SW480 (cell line): ENCODE measurements at regions not wholly inside any gene's neighbourhood (a gene's known extent, or its start where the extent isn't known, plus 50 kb on each side); places are given as distances from the start of the nearest gene placed in this dataset.
A peak's percentile ranks its signal among the peaks of the same experiment; 100 is the strongest.
"Not testable (repeated sequence)": the region's sequence is repeated elsewhere in the genome, so short reads cannot be mapped to it uniquely, and the experiment has no call there.

Experiments
- DNase-seq: peaks from one replicate; pipeline ENCODE4 v3.0.0-alpha.2; 2016; ENCODE audit warnings: low spot score

DNA sequence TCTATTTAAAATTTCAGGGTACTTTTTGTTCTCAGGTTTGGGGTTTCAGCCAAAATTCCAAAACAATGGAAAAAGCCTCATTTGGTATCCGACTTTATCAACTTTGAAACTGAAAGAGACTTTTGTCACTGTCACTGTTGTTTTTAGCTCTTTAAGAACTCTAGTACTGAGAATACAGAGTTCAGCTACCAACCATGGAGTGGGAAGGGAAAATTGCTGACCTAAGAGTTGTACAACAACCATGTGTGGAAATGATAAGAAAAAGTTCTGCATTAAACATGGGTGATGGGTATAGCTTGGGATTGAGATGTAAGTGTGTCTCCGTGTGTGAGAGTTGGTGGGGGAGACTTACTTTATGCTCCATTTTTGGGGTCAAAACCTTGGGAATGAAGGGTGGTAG, 206.6 kb upstream of the LRATD1 start:
- DNase-seq: no peak

GRCh38 chr2:14428056-14428455, 204.5 kb upstream of the LRATD1 start:
- no peak for DNase-seq

- no peak for DNase-seq
Observed at GRCh38 chr2:14433946-14434495, 198.5 kb upstream of the LRATD1 start.

GRCh38 chr2:14445670-14446069, 186.8 kb upstream of the LRATD1 start:
- DNase-seq: no peak

- no peak for DNase-seq
Observed at GRCh38 chr2:14448340-14448739, 184.2 kb upstream of the LRATD1 start.

GRCh38 chr2:14451312-14451711, 181.2 kb upstream of the LRATD1 start:
- DNase-seq: peak; percentile 15

- no peak for DNase-seq
Observed at GRCh38 chr2:14454202-14454601, 178.3 kb upstream of the LRATD1 start.

DNA sequence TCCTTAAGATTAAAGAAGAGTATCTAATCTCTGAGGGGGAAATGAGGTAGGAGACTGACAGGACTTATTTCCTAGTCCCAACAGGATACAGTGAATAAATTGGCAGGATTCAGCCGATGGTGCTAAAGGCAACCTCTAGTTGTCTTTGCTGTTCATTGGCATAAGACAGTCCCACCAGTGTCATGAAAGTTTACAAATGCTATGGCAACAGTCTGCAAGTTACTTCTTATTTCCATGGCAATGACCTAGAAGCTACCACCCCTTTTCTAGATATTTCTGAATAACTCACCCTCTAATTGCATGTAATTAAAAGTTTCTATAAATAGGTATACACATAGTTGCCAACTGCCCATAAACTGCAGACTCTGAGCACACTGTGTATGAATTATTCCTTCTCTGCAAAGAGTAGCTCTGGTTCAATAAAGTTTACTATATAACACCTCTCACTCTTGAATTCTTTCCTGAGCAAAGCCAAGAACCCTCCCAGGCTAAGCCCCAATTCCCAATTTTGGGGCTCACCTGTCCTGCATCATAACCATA, 172.7 kb upstream of the LRATD1 start:
- no peak for DNase-seq

DNA sequence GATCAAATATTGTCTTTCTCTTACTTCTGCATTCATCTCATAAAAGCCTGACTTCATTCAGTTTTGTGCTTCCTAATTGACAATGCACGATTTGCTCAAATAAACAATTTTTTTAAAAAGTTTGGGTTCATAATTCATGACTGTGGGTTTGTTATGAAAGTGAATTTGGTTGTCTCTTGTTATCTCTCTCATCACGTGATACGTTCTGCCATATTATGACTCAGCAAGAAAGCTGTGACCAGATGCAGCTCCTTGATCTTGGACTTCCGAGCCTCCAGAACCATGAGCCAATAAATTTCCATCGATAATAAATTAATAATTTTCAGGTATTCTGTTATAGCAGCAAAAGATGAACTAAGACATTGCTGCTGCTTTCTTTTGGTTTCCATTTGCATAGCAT, 156.5 kb upstream of the LRATD1 start:
- DNase-seq: no peak

DNA sequence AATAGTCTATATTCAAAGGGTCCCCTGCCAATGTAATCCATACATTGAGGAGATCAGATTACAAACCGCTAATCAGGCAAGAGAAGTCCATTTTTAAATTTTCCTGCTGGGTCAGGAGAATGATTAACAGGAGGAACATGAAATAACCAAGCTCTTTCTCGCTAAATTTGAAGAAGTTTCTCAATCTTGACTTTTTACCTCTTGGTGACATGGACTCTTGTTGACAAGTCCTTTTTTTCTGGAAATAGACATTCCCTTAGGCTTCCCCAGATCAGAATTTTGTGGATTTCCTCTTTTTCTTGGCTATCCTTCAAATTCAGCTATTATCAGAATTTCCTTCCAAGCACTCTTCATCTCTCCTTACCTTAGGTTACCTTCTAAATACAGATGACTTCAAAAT, 153.0 kb upstream of the LRATD1 start:
- DNase-seq: no peak

GRCh38 chr2:14480120-14480519, 152.4 kb upstream of the LRATD1 start:
- DNase-seq: no peak

- no peak for DNase-seq
Observed at GRCh38 chr2:14480906-14481305, 151.6 kb upstream of the LRATD1 start.

- DNase-seq: peak; percentile 75
Observed at GRCh38 chr2:14492920-14493503, 139.5 kb upstream of the LRATD1 start.

DNA sequence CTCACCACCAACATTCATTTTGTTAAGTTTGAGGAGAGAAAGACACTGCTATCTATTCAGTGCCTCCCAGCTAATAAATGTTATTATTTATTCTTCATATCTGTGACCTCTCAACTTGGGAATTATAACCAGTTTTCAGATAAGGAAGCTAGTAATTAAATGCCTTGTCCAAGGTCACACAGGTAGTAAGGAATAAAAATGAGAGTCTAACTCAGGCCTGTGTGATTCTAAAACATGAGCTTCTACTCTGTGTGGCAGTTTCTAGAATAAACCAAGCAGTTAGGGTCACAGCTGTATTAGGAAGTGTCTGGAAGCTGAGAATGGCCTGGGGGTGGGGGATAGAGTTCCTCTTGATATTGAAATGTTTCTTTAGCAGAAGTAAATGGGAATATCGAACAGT, 137.8 kb upstream of the LRATD1 start:
- no peak for DNase-seq

DNA sequence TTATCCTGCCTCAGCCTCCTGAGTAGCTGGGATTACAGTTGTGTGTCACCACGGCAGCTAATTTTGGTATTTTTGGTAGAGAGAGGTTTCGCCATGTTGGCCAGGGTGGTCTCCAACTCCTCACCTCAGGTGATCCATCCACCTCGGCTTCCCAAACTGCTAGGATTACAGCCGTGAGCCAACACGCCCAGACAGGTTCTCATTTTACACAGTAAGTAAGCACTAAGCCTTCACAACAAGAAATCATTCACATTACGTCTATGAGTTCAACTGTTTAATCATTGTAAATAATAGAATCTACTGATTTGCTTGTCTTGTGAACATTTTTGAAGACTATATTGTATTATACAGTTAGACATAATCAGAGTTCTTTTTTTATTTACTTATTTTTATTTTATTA, 131.5 kb upstream of the LRATD1 start:
- no peak for DNase-seq

DNA sequence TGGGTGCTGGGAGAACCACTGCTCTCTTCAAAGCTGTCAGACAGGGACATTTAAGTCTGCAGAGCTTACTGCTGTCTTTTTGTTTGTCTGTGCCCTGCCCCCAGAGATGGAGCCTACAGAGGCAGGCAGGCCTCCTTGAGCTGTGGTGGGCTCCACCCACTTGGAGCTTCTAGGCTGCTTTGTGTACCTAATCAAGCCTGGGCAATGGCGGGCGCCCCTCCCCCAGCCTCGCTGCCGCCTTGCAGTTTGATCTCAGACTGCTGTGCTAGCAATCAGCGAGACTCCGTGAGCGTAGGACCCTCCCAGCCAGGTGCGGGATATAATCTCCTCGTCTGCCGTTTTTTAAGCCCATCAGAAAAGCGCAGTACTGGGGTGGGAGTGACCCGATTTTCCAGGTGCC, 125.6 kb upstream of the LRATD1 start:
- not testable (repeated sequence) for DNase-seq

- DNase-seq: no peak
Observed at GRCh38 chr2:14511541-14511940, 121.0 kb upstream of the LRATD1 start.

GRCh38 chr2:14513903-14514302, 118.6 kb upstream of the LRATD1 start:
- no peak for DNase-seq

DNA sequence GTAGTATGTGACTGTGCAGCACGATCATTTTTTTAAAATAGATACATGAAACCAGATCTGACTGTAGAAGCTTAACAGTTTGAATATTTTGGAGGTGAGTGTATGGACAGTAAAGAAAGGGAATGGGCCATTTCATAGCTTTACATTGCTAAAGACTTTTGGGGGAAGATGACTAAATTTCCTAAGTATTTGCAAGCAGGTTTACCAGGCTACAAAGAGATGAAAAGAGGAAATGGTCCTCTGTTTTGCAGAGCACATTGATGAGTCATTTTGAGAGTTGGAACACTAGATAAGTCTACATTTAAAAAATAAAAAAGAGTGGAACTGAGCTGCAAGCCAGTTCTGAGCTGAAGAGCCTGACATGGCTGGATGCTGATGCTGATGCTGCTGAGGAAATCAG, 115.7 kb upstream of the LRATD1 start:
- no peak for DNase-seq

DNA sequence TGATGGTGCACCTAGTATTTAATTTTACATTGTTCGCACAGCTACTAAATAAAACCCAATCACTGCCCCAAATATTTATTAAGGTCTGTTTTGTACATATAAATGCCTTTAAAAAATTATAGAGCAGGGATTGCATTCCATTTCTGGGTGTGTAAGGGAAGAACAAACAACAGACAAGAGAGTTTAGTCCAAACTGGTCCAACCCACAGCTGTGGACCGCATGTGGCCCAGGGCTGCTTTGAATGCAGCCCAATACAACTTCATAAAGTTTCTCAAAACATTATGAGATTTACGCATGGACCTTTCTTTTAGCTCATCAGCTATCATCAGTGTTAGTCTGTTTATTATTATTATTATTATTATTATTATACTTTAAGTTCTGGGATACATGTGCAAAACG, 114.8 kb upstream of the LRATD1 start:
- no peak for DNase-seq

DNA sequence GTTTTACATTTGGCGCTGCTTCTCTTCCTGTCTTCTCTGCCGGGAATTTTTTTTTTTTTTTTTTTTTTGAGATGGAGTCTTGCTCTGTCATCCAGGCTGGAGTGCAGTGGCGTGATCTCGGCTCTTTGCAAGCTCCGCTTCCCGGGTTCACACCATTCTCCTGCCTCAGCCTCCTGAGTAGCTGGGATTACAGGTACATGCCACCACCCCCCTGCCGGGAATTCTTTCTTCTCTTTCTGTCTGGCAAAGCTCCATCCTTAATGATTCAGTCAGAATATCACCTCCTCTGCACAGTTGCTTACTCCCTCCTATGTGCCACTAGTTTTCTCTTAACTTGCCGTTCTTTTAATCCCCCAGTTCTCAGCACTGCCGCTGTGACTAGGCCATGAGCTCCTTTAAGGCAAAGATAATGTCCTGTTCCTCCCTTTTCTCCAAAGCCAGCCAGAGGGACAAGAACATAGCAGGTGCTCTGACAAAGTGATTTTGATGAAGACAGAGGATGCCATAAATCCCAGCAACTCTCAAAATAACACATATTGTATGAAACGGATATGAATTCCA, 112.1 kb upstream of the LRATD1 start:
- DNase-seq: no peak

DNA sequence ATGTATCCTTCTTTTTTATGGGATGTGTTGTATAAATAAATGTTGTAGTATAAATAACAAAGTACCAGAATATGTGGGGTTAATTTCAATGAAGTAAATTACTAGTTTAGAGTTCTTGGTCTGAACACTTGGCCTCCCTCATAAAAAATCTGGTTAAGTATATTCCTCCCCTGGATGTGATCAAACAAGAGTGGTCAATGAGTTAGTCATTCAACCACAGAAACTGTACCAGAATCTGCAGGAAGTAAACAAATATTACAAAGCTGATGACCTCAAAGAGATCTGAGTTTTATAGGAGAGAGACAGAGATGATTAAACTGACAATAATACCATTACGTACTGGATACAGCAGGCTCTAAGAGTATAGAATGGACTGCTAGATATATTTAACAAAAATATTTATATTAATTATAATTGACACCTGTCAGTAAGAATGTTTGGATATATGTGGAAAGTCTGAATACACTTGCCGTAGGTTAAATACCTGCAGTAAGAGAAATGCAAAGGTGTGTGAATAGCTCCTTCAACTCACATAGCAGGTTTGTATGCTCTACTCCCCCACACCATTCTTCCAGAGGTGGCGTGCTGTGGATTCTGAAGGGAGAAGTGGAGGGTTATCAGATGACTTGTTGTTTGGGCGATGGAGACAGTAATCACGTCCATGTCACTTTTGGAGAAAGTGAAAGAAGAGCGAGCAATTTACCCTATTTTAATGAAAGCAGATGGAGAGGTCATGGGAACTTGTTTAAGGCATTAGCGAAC, 108.3 kb upstream of the LRATD1 start:
- DNase-seq: peak; percentile 91

DNA sequence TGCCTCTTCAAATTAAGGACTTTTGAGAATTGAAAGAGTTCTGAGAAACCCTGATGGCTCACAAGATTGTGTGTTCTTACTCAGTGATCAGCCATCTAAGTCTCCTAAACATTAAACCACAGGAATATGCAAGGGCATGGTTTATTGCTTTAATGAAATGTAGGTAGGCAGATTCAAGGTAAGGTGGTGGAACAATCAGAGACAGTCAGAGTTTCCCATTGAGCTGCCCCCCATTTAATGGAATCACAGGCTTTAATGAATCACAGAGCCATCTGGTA, 107.8 kb upstream of the LRATD1 start:
- peak; percentile 36 for DNase-seq
